MCF 10A (cell line): ENCODE measurements at regions not wholly inside any gene's neighbourhood (a gene's known extent, or its start where the extent isn't known, plus 50 kb on each side); places are given as distances from the start of the nearest gene placed in this dataset.

Experiments
- BruUV-seq: library from RNA; stranded (reverse); fragments of 400-500 nt; replicated peaks from 2 replicates; lab custom pipeline; 2021; lab: Mats Ljungman, UMichigan
- CTCF ChIA-PET: fragments of 300-600 bp; sonication (Branson Sonifier 250); formaldehyde crosslinking; extraction: SDS; loops from one replicate; lab custom pipeline; 2021; ENCODE audit warnings: antibody characterized with exemption, inconsistent platforms; lab: Yijun Ruan, JAX
- POLR2A ChIA-PET: fragments of 300-600, 350-650 bp; sonication (Branson Sonifier 250); formaldehyde crosslinking; extraction: SDS; loops from one replicate; lab custom pipeline; 2020; ENCODE audit warnings: antibody characterized with exemption, inconsistent platforms; lab: Yijun Ruan, JAX
- DNase-seq: peaks from one replicate; pipeline ENCODE4 v3.0.0-alpha.2; 2018; ENCODE audit not compliant: unreplicated experiment
- H3K27ac Mint-ChIP-seq: one replicate; pipeline ENCODE4 v1.8.0; 2022; ENCODE audit warnings: mild to moderate bottlenecking, low read depth, mixed read lengths; ENCODE audit not compliant: unreplicated experiment
- H3K27me3 Mint-ChIP-seq: one replicate; pipeline ENCODE4 v1.8.0; 2022; ENCODE audit warnings: mixed read lengths; ENCODE audit not compliant: insufficient read depth, unreplicated experiment
- H3K36me3 Mint-ChIP-seq: one replicate; pipeline ENCODE4 v1.8.0; 2022; ENCODE audit warnings: mild to moderate bottlenecking, moderate library complexity, mixed read lengths; ENCODE audit not compliant: insufficient read depth, unreplicated experiment
- H3K4me1 Mint-ChIP-seq: one replicate; pipeline ENCODE4 v1.8.0; 2022; ENCODE audit warnings: mixed read lengths; ENCODE audit not compliant: insufficient read depth, unreplicated experiment
- H3K4me3 Mint-ChIP-seq: one replicate; pipeline ENCODE4 v1.8.0; 2022; ENCODE audit warnings: mild to moderate bottlenecking, moderate library complexity, mixed read lengths; ENCODE audit not compliant: unreplicated experiment
- H3K9me3 Mint-ChIP-seq: one replicate; pipeline ENCODE4 v1.8.0; 2022; ENCODE audit warnings: mixed read lengths; ENCODE audit not compliant: unreplicated experiment
- CTCF ChIP-seq: fragments of 200-600 bp; IDR thresholded peaks from one replicate; pipeline ENCODE4 v1.8.0; 2022; ENCODE audit warnings: antibody characterized with exemption, mild to moderate bottlenecking; ENCODE audit not compliant: unreplicated experiment
- intact Hi-C: fragments of 100-400 bp; cut with micrococcal nuclease; formaldehyde crosslinking; loops from 2 replicates; pipeline ENCODE4 v1.14.1; 2022

GRCh38 chr3:29070959-29071634, 209.8 kb upstream of the RBMS3 start:
- CTCF ChIA-PET = interaction anchor here (0.7 kb wide), 1 partner anchor 217 kb away, joined by 3 read pairs; no protein-coding TSS in a partner anchor
- Mint-ChIP-seq H3K27me3 (no peaks in the 10 kb centered on the region), H3K36me3 (no peaks in the 10 kb centered on the region), H3K4me3 (no peak overlapping the region), H3K27ac (peak overlapping the region; percentile 6), H3K9me3 (no peaks in the 10 kb centered on the region), H3K4me1 (peaks cover 27% of the 10 kb centered on the region)
- POLR2A ChIA-PET = interaction anchor here (0.7 to 3.9 kb wide), 4 partner anchors 10 to 212 kb away, joined by 3 to 22 read pairs (median 4); partner anchors contain the start of gene RBMS3
- no TSS peak for BruUV-seq
- TF ChIP-seq CTCF = no peak
- intact Hi-C loops = no loop called here
- peak; percentile 59 for DNase-seq

GRCh38 chr3:29072611-29073010, 208.3 kb upstream of the RBMS3 start:
- intact Hi-C loops = no loop called here
- no TSS peak for BruUV-seq
- DNase-seq = no peak
- TF ChIP-seq CTCF = no peak
- CTCF ChIA-PET = no interaction called here
- Mint-ChIP-seq H3K4me3 (no peak overlapping the region), H3K27me3 (no peaks in the 10 kb centered on the region), H3K4me1 (peaks cover 14% of the 10 kb centered on the region), H3K27ac (no peak overlapping the region), H3K36me3 (no peaks in the 10 kb centered on the region), H3K9me3 (no peaks in the 10 kb centered on the region)
- POLR2A ChIA-PET = interaction anchor here (3.9 kb wide), 1 partner anchor 9 kb away, joined by 22 read pairs; no protein-coding TSS in a partner anchor

GRCh38 chr3:29077356-29077755, 203.5 kb upstream of the RBMS3 start:
- no TSS peak for BruUV-seq
- H3K4me3 Mint-ChIP-seq = no peak overlapping the region
- no peak for TF ChIP-seq CTCF
- no peaks in the 10 kb centered on the region for H3K4me1 Mint-ChIP-seq
- no peaks in the 10 kb centered on the region for H3K27me3 Mint-ChIP-seq
- ChIA-PET CTCF (no interaction called here), POLR2A (interaction anchor here (0.7 to 1.5 kb wide), 3 partner anchors 11 to 290 kb away, joined by 3 to 7 read pairs (median 3); no protein-coding TSS in a partner anchor)
- no peak overlapping the region for H3K27ac Mint-ChIP-seq
- H3K9me3 Mint-ChIP-seq = no peaks in the 10 kb centered on the region
- H3K36me3 Mint-ChIP-seq = no peaks in the 10 kb centered on the region
- intact Hi-C loops = no loop called here
- no peak for DNase-seq

- H3K9me3 Mint-ChIP-seq = no peaks in the 10 kb centered on the region
- no peak overlapping the region for H3K4me3 Mint-ChIP-seq
- no peak for TF ChIP-seq CTCF
- CTCF ChIA-PET = interaction anchor here (0.7 kb wide), 1 partner anchor 22 kb away, joined by 3 read pairs; no protein-coding TSS in a partner anchor
- H3K27ac Mint-ChIP-seq = no peak overlapping the region
- no TSS peak for BruUV-seq
- no peak for DNase-seq
- H3K27me3 Mint-ChIP-seq = no peaks in the 10 kb centered on the region
- intact Hi-C loops = no loop called here
- no peaks in the 10 kb centered on the region for H3K36me3 Mint-ChIP-seq
- peaks cover 10% of the 10 kb centered on the region for H3K4me1 Mint-ChIP-seq
- POLR2A ChIA-PET = interaction anchor here (0.6 to 5.5 kb wide), 5 partner anchors 8 to 201 kb away, joined by 3 to 22 read pairs (median 4); partner anchors contain the start of gene RBMS3
Observed at GRCh38 chr3:29079358-29079757, 201.5 kb upstream of the RBMS3 start.
